ENCODE measurements at regions not wholly inside any gene's neighbourhood (a gene's known extent, or its start where the extent isn't known, plus 50 kb on each side); places are given as distances from the start of the nearest gene placed in this dataset.

DNA sequence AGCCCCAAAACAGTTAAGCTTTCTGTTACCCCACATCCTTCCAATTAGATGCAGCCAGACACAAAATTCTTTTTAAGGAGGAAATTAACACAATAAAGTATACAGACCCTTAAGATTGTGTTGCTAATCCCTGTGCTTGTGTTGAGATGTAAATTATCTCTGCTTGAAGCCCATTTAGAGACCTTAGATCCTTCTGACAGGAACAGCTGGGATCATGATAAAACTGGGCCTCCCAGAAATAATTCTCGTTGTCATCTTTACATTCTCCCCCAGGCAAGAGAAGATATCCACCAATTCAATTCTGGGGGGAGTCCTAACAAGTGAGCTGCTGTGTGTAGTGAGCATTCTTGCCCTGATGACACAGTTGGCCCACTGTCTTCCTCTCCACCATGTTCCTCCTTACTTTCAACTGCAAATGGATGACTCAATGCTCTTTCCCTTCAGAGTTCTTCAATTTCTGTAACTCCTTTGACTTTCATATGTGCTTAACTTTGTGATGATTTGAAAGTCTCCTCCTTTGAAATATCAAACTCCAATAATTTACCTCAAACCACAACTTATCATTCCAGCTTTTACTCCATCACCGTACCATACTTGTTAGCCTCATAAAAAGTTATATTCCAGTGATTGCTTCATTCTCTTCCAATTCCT, 186.6 kb downstream of the RAP2B start:
- TF ChIP-seq, protein P1, sequence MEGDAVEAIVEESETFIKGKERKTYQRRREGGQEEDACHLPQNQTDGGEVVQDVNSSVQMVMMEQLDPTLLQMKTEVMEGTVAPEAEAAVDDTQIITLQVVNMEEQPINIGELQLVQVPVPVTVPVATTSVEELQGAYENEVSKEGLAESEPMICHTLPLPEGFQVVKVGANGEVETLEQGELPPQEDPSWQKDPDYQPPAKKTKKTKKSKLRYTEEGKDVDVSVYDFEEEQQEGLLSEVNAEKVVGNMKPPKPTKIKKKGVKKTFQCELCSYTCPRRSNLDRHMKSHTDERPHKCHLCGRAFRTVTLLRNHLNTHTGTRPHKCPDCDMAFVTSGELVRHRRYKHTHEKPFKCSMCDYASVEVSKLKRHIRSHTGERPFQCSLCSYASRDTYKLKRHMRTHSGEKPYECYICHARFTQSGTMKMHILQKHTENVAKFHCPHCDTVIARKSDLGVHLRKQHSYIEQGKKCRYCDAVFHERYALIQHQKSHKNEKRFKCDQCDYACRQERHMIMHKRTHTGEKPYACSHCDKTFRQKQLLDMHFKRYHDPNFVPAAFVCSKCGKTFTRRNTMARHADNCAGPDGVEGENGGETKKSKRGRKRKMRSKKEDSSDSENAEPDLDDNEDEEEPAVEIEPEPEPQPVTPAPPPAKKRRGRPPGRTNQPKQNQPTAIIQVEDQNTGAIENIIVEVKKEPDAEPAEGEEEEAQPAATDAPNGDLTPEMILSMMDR (IDR thresholded peaks at IDR 0.05 in 8 of 11, conservative IDR thresholded peaks at IDR 0.05 in 3 of 11) = no peak
- TF ChIP-seq POLR2A (IDR thresholded peaks at IDR 0.05) = no peak

Measured in spleen (tissue), 7 donors.